Adrenal gland (tissue), 9 donors: ENCODE measurements at regions not wholly inside any gene's neighbourhood (a gene's known extent, or its start where the extent isn't known, plus 50 kb on each side); places are given as distances from the start of the nearest gene placed in this dataset.

ENCODE experiments used
- DNase-seq, 7 donors: peaks; one replicate each; pipeline ENCODE4 v3.0.0-alpha.2; 2019 to 2020
- H3K27ac ChIP-seq, 5 donors: fragments of 200-600 bp; sonication (generic) in 4 of 5; 1 replicate in 3 of 5; 2 replicates in 2 of 5; pipeline versions ENCODE4 v1.5.1 to v1.8.0; 2016 to 2020; ENCODE audit warnings: mild to moderate bottlenecking in 1 of 5
- H3K27me3 ChIP-seq: fragments of 200-600 bp; 2 replicates; pipeline ENCODE4 v1.8.0; 2021
- H3K36me3 ChIP-seq, 2 donors: fragments of 200-600 bp; replicated peaks in 1 of 2; 1 replicate in 1 of 2; 2 replicates in 1 of 2; pipeline versions ENCODE4 v1.5.1 to v1.8.0; 2018 to 2022
- H3K4me1 ChIP-seq, 2 donors: fragments of 200-600 bp; replicated peaks in 1 of 2; 1 replicate in 1 of 2; 2 replicates in 1 of 2; pipeline versions ENCODE4 v1.5.1 to v1.8.0; 2018 to 2021
- H3K4me3 ChIP-seq, 4 donors: fragments of 200-600 bp; sonication (generic) in 3 of 4; one replicate each; pipeline ENCODE4 v1.5.1; 2016 to 2018
- H3K9me3 ChIP-seq, 3 donors: fragments of 200-600 bp; sonication (generic) in 1 of 3; replicated peaks in 1 of 3; 1 replicate in 2 of 3; 2 replicates in 1 of 3; pipeline versions ENCODE4 v1.5.1 to v1.8.0; 2016 to 2021
- POLR2A ChIP-seq, 2 donors: fragments of 450-650 bp; IDR thresholded peaks; one replicate each; pipeline ENCODE4 v1.6.1; 2017; ENCODE audit warnings: antibody characterized with exemption in 2 of 2, mild to moderate bottlenecking in 2 of 2, moderate library complexity in 1 of 2
- WGBS, 4 donors: extraction: QIAGEN DNeasy Blood & Tissue Kit in 2 of 4; methylation state at CpG; one replicate each; pipeline versions ENCODE4 v1.1.5 to v1.1.7; 2013 to 2017; 5-methylcytosine and 5-hydroxymethylcytosine counted together
- intact Hi-C, 2 donors: fragments of 100-400 bp; cut with DNase I; formaldehyde crosslinking; loops; one replicate each; pipeline versions ENCODE4 v1.14.1 to v1.15.0; 2022 to 2023
- TF ChIP-seq, protein P1 (sequence below), 6 experiments: fragments of 450-650 bp in 4 of 6; fragments of 200-600 bp in 2 of 6; sonication (generic) in 1 of 6; IDR thresholded peaks; 1 replicate in 5 of 6; 2 replicates in 1 of 6; pipeline versions ENCODE4 v1.5.1 to v1.8.0; 2016 to 2021; ENCODE audit warnings: antibody characterized with exemption in 6 of 6, mild to moderate bottlenecking in 2 of 6, moderate library complexity in 1 of 6
- donor health status: healthy with polysubstance abuse.
- donor health status: Bipolar disorder and iron deficiency.
- donor health status: DM: yes; HTN: yes; CAD: no.
- donor health status: DM: no; HTN: no; CAD: no.
- donor health status: DM: no; HTN: no; CAD: no.

DNA sequence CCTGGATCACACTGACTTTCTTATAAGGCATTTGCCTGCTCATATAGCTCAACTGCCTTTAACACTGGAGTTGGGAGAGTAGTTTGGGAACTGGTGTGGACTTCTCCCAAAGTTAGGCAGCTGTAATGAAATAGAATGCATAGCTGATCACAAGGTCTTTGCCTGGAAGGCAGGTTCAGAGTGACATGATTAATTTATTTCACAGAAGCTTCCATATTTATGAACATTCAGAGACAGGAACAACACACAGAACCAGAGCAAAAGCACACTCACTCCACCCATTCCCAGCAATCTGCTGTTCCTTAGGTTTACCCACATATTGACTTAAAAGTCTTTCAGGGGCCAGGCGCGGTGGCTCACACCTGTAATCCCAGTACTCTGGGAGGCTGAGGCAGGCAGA lies 234.2 kb downstream of the REEP3 start:
- Histone ChIP-seq H3K27ac (no peak overlapping the region), H3K4me3 (no peak overlapping the region), H3K27me3 (no peaks in the 10 kb centered on the region), H3K9me3 (no peaks in the 10 kb centered on the region), H3K4me1 (no peaks in the 10 kb centered on the region), H3K36me3 (no peaks in the 10 kb centered on the region)
- no peak for DNase-seq
- intact Hi-C loops = no loop called here
- no peak for TF ChIP-seq POLR2A (IDR thresholded peaks at IDR 0.05)
- TF ChIP-seq, protein P1, sequence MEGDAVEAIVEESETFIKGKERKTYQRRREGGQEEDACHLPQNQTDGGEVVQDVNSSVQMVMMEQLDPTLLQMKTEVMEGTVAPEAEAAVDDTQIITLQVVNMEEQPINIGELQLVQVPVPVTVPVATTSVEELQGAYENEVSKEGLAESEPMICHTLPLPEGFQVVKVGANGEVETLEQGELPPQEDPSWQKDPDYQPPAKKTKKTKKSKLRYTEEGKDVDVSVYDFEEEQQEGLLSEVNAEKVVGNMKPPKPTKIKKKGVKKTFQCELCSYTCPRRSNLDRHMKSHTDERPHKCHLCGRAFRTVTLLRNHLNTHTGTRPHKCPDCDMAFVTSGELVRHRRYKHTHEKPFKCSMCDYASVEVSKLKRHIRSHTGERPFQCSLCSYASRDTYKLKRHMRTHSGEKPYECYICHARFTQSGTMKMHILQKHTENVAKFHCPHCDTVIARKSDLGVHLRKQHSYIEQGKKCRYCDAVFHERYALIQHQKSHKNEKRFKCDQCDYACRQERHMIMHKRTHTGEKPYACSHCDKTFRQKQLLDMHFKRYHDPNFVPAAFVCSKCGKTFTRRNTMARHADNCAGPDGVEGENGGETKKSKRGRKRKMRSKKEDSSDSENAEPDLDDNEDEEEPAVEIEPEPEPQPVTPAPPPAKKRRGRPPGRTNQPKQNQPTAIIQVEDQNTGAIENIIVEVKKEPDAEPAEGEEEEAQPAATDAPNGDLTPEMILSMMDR (IDR thresholded peaks at IDR 0.05) = no peak
- WGBS, 4 donors = 88 to 100% (median 99%) methylated on average over 2 of the region's 2 CpGs

DNA sequence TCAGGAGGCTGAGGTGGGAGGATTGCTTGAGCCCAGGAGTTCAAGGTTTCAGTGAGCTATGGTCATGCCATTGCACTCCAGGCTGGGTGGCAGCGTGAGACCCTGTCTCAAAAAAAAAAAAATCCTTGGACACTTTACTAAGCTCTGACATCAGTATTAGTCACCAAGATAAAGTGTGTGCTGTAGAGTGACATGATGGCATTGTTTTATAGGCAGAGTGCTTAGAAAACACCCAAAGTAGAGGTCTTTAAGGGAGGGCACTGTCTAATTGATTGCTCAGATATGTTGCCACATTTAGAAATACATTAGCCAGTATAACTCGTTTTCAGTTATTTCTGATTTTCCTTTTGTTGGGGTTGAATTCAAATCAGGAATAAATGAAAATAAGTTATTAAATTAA lies 235.9 kb downstream of the REEP3 start:
- H3K27ac ChIP-seq = no peak overlapping the region
- no peaks in the 10 kb centered on the region for H3K27me3 ChIP-seq
- H3K9me3 ChIP-seq = no peaks in the 10 kb centered on the region
- WGBS, 4 donors = 28 to 63% (median 47%) methylated on average over 2 of the region's 2 CpGs
- TF ChIP-seq, protein P1 (IDR thresholded peaks at IDR 0.05) = no peak
- TF ChIP-seq POLR2A (IDR thresholded peaks at IDR 0.05) = no peak
- H3K4me3 ChIP-seq = no peak overlapping the region
- H3K4me1 ChIP-seq = no peaks in the 10 kb centered on the region
- H3K36me3 ChIP-seq = no peaks in the 10 kb centered on the region
- DNase-seq = no peak
- intact Hi-C loops = no loop called here

DNA sequence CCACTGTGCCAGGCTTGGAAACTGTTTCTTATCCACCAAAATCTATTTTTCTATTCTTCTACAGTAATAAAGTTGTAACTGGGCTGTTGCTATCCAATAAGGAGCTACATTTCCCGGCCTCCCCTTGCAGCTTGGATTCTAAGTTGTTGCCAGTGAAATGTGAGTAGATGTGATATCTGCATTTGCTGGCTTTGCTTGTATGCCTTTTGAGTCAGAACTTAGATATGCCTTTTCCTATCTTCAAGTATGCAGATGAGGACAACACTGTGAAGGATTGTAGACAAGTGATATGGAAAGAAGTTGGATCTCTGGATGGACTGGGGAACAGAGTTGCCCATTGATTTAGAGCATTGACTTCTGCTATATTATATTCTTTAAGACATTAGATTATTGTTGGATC lies 236.9 kb downstream of the REEP3 start:
- intact Hi-C loops = no loop called here
- Histone ChIP-seq H3K36me3 (no peaks in the 10 kb centered on the region), H3K4me3 (no peak overlapping the region), H3K27me3 (no peaks in the 10 kb centered on the region), H3K27ac (no peak overlapping the region), H3K4me1 (no peaks in the 10 kb centered on the region), H3K9me3 (no peaks in the 10 kb centered on the region)
- 76 to 100% (median 85%) methylated on average over 1 of the region's 1 CpG for WGBS, 4 donors
- no peak for DNase-seq
- no peak for TF ChIP-seq POLR2A (IDR thresholded peaks at IDR 0.05)
- TF ChIP-seq, protein P1 (IDR thresholded peaks at IDR 0.05) = no peak

DNA sequence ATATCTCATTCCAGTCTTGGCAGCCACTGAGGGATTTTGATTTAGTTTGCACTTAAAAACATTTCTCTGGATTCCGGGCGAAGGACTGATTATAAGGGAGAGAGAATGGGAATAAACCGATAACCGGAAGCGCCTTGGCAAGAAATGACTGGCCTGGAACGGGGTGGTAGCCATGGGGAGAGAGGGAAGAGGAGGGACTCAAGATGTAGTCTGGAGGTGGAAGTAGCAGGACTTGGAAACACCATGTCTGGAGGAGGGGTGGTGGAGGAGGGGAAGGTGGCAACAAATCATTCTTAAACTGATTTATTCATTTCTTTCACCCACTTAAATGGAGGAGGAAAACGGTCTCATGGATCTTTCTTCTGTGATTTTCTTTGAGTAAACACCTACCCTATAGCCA lies 238.1 kb downstream of the REEP3 start:
- no peak for DNase-seq
- intact Hi-C loops = no loop called here
- TF ChIP-seq, protein P1 (IDR thresholded peaks at IDR 0.05) = no peak
- TF ChIP-seq POLR2A (IDR thresholded peaks at IDR 0.05) = no peak
- H3K4me1 ChIP-seq = no peaks in the 10 kb centered on the region
- 79 to 88% (median 86%) methylated on average over 7 of the region's 7 CpGs for WGBS, 4 donors
- H3K27me3 ChIP-seq = no peaks in the 10 kb centered on the region
- H3K9me3 ChIP-seq = no peaks in the 10 kb centered on the region
- no peaks in the 10 kb centered on the region for H3K36me3 ChIP-seq
- H3K4me3 ChIP-seq = no peak overlapping the region
- no peak overlapping the region for H3K27ac ChIP-seq
